Small intestine (tissue), 7 donors: ENCODE measurements at regions not wholly inside any gene's neighbourhood (a gene's known extent, or its start where the extent isn't known, plus 50 kb on each side); places are given as distances from the start of the nearest gene placed in this dataset.
"Not testable (repeated sequence)": the region's sequence is repeated elsewhere in the genome, so short reads cannot be mapped to it uniquely, and the experiment has no call there.

ENCODE experiments used
- DNase-seq, 2 donors: peaks; one replicate each; pipeline versions ENCODE4 v3.0.0 to v3.0.0-alpha.2; 2013
- FAIRE-seq: peaks from 2 replicates; lab custom pipeline; 2012; peaks lifted over from hg19 to GRCh38; lab: Jason Lieb, UNC
- H3K27ac ChIP-seq, 3 donors: one replicate each; pipeline ENCODE4 v1.5.1; 2013; ENCODE audit warnings: low read length in 2 of 3, mild to moderate bottlenecking in 2 of 3, control low read depth in 1 of 3, inconsistent platforms in 1 of 3, low read depth in 1 of 3, moderate library complexity in 1 of 3
- H3K27me3 ChIP-seq, 3 donors: one replicate each; pipeline ENCODE4 v1.6.1; 2013; ENCODE audit warnings: low read length in 3 of 3, inconsistent platforms in 1 of 3; ENCODE audit not compliant: control insufficient read depth in 3 of 3, insufficient read depth in 3 of 3
- H3K36me3 ChIP-seq, 3 donors: one replicate each; pipeline ENCODE4 v1.6.1; 2013; ENCODE audit warnings: low read length in 3 of 3, inconsistent platforms in 1 of 3, low read depth in 1 of 3, mild to moderate bottlenecking in 1 of 3, moderate library complexity in 1 of 3; ENCODE audit not compliant: control insufficient read depth in 3 of 3, insufficient read depth in 2 of 3
- H3K4me1 ChIP-seq, 3 donors: one replicate each; pipeline ENCODE4 v1.6.1; 2013; ENCODE audit warnings: low read length in 2 of 3, inconsistent platforms in 1 of 3, low read depth in 1 of 3, mild to moderate bottlenecking in 1 of 3, moderate library complexity in 1 of 3; ENCODE audit not compliant: control insufficient read depth in 3 of 3, insufficient read depth in 2 of 3
- H3K4me3 ChIP-seq, 3 donors: one replicate each; pipeline ENCODE4 v1.5.1; 2013; ENCODE audit warnings: low read length in 3 of 3, control low read depth in 1 of 3, inconsistent platforms in 1 of 3, low read depth in 1 of 3, mild to moderate bottlenecking in 1 of 3, moderate library complexity in 1 of 3
- H3K9me3 ChIP-seq, 2 donors: one replicate each; pipeline ENCODE4 v1.6.1; 2013; ENCODE audit warnings: low read depth in 1 of 2, low read length in 1 of 2; ENCODE audit not compliant: control insufficient read depth in 2 of 2, insufficient read depth in 1 of 2
- WGBS, 3 donors: extraction: QIAGEN DNeasy Blood & Tissue Kit; methylation state at CpG; one replicate each; pipeline ENCODE4 v1.1.7; 2013; 5-methylcytosine and 5-hydroxymethylcytosine counted together
- donor health status: healthy with polysubstance abuse.
- donor health status: control.
- donor health status: control.
- donor health status: Bipolar disorder and iron deficiency.
- donor health status: healthy.

DNA sequence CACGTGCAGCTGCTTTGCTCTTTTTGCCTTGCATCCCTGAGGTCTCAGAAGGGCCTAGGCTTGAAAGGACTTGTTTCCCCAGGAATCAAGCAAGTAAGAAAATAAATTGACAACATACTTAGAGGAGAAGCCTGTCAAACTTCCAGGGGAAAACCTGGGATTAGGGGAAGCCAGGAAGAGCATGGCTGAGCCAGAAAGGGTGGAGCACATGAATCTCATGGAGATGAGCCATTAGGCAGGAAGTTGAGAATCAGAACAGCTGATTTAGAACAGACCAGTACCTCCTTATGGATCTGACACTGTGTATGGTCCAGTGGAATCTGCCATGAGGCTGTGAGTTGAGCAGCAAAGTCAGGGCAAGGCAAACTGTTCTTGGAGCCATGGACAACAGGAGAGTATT is 511.0 kb downstream of the RPIA start:
- not testable (repeated sequence) for H3K27me3 ChIP-seq, DNase-seq, FAIRE-seq, H3K4me3 ChIP-seq, H3K27ac ChIP-seq, H3K4me1 ChIP-seq, H3K36me3 ChIP-seq, H3K9me3 ChIP-seq
- 38 to 56% (median 41%) methylated on average over 1 of the region's 1 CpG for WGBS, 3 donors

DNA sequence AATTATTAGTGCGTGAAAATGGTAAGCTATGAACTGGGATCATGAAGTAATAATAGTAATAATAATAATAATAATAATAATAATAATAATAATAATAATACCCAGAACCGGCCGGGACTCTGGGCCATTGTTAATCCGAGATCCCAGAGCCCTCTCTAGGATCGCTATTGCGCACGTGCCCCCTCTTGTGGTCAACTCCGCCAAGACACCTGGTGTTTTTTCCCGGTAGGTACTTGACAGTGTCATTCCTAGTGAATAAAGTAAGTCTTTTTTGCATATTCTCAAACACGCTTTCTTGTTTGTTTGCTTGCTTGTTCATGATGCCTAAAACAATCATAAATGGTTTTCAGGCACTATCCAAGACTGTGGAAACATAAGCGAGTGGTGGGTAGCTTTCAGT is 513.7 kb downstream of the RPIA start:
- DNase-seq, result peak; percentile 11 to 42
- H3K9me3 ChIP-seq, H3K4me3 ChIP-seq, H3K36me3 ChIP-seq, H3K27ac ChIP-seq, H3K27me3 ChIP-seq, H3K4me1 ChIP-seq, FAIRE-seq: not testable (repeated sequence)
- 18 to 27% (median 21%) methylated on average over 11 of the region's 11 CpGs for WGBS, 3 donors

DNA sequence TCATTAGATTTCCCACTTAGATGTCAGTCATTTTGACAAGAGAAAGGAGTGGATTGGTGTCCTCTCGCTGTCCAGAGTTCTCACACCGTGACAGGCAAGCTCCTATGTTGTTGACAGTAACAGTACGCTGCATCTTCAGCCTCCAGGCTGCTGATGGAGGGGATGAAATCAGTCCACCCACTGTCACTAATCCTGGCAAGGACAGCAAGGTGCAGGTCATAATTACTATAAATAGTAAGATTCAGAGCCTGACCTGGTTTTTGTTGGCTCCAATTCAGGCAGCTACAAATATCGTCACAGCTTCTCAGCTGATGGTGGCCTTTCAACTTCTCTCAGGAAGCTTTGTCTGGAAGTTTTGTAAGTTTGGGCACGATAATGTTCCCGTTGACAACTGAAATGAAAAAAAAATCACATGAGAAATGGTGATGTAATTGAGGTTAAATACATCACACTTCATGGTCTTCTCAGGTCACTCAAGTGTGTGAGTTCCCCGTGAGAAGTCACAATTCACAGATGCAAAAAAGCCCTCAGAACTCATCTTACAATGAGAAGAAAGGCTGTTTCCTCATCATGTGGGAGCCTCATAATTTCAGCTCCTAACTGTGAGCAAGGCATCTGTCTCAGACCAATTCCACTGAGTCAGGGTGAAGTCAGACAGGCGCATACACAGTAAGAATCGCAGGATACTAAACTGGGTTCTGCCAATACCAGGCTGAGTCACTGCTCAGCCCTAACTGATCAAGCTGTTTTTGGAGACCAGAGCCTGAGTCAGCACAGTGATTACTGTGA is 516.9 kb downstream of the RPIA start:
- not testable (repeated sequence) for H3K27me3 ChIP-seq, H3K27ac ChIP-seq, H3K9me3 ChIP-seq, H3K36me3 ChIP-seq, H3K4me3 ChIP-seq, DNase-seq, FAIRE-seq, H3K4me1 ChIP-seq
- 71 to 82% (median 71%) methylated on average over 9 of the region's 9 CpGs for WGBS, 3 donors

DNA sequence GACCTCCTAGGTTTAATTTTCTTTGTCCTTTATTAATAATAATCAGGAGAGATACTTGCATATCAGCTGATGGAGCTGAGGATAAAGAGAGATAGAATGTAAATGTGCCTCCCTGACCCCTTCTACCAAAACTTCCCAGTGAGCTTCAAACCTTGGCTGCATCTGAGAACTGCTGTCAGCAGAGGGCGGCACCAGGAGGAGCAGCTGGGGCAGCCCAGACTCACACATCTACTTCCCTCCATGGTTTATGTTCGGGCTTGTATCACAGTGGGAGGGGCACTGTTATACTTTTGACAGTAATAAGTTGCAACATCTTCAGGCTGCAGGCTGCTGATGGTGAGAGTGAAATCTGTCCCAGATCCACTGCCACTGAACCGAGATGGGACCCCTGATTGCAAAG is 521.7 kb downstream of the RPIA start:
- H3K27me3 ChIP-seq, H3K36me3 ChIP-seq, H3K9me3 ChIP-seq, H3K27ac ChIP-seq, FAIRE-seq, H3K4me3 ChIP-seq, H3K4me1 ChIP-seq: not testable (repeated sequence)
- DNase-seq, result peak; percentile 3 to 14
- 2 to 13% (median 6%) methylated on average over 3 of the region's 3 CpGs for WGBS, 3 donors

DNA sequence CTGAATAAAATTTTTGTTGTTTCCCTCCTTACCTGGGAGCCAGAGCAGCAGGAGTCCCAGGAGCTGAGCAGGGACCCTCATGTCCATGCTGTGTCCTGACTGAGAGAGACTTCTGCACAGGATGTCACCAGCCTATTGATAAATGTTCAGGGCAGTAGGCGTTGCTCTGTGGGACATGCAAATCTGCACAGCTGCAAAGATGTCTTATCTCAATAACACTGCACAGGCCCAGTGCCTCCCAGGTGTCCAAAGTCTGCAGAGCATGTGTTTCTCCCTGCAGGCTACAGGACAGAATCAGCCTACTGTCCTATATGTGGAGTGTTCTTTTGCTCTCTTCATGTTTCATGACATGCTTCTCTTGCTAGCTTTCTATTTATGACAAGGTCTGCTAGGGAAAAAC is 522.3 kb downstream of the RPIA start:
- 8 to 33% (median 13%) methylated on average over 1 of the region's 1 CpG for WGBS, 3 donors
- H3K27me3 ChIP-seq, H3K36me3 ChIP-seq, H3K4me3 ChIP-seq, FAIRE-seq, H3K27ac ChIP-seq, H3K9me3 ChIP-seq, H3K4me1 ChIP-seq: not testable (repeated sequence)
- DNase-seq, result peak; percentile 3 to 6

DNA sequence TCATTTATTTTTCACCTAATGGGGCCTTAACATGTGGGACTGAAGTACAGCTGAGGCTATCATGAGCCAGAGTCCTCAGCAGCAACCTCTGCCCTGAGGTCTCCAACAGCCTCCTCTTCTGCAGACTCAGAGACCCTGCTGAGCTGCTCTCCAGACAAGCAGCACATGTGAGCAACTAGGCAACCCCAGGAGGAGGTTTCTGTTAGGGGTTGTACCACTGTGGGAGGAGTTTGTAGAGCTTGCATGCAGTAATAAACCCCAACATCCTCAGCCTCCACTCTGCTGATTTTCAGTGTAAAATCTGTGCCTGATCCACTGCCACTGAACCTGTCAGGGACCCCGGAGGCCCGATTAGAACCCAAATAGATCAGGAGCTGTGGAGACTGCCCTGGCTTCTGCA is 530.0 kb downstream of the RPIA start:
- not testable (repeated sequence) for H3K4me3 ChIP-seq, H3K9me3 ChIP-seq, H3K4me1 ChIP-seq, DNase-seq, H3K36me3 ChIP-seq, H3K27ac ChIP-seq, H3K27me3 ChIP-seq, FAIRE-seq
- WGBS, 3 donors, result no CpG with 5 or more reads among the region's 2 CpGs

DNA sequence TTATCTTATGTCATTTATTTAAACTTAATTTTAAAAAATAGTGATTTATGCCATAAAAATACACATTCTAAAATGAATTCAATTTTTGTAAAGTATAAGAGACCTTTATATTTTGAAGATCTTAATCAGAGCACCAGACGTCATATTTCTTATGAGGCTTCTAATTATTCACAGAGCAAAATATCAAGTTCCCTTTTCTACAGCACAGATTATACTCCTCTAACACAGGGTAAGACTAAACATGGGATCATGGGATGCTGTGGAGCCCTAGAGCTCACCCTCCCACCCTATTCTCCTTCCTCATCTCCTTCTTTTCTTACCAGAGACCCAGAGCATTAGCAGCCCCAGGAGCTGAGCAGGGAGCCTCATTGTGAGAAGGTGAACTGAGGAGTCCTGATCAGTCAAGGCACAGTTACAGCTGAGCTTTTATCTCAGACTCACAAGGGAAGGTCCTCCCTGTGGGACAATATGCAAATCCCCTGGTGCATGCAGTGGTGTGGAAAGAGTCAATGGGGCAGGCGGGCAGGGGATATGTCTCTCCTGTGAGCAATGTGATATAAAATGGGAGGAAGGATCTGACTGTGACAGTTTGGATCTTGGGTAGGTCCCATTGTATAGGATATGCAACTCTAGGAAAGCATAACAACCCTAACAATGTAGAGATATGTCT is 530.7 kb downstream of the RPIA start:
- 64 to 82% (median 67%) methylated on average over 1 to 2 of the region's 2 CpGs for WGBS, 3 donors
- not testable (repeated sequence) for H3K27me3 ChIP-seq, H3K4me3 ChIP-seq, H3K4me1 ChIP-seq, H3K27ac ChIP-seq, H3K36me3 ChIP-seq, FAIRE-seq, DNase-seq, H3K9me3 ChIP-seq

DNA sequence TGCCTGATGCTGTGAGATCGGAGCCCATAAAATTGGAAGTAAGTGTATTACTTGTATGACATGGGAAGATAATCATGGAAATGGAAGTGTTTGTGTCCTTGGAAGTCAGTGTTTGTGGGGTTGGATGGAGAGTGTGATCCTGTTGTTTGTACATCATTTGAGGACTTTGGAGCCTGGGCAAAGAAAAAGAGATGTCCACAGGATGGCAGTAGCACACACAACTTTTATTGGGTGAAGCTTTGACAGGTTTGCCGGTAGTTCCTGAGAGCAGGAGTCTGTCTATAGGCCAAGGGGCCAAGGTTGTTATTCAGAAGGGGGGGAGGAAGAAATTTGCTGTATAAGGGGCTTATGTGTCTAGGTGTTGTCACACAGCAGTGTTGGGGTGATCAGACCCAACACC is 533.3 kb downstream of the RPIA start:
- FAIRE-seq, H3K36me3 ChIP-seq, H3K27me3 ChIP-seq, H3K27ac ChIP-seq, H3K4me3 ChIP-seq, H3K9me3 ChIP-seq, H3K4me1 ChIP-seq: not testable (repeated sequence)
- peak in 1 of 2 donors; percentile 14 for DNase-seq
- WGBS, 3 donors, result 61 to 77% (median 63%) methylated on average over 2 of the region's 2 CpGs
